HG02840 (cell line): ENCODE measurements at regions not wholly inside any gene's neighbourhood (a gene's known extent, or its start where the extent isn't known, plus 50 kb on each side); places are given as distances from the start of the nearest gene placed in this dataset.
"Not testable (repeated sequence)": the region's sequence is repeated elsewhere in the genome, so short reads cannot be mapped to it uniquely, and the experiment has no call there.

Experiments used
- ATAC-seq: cut with Tn5 transposase; IDR thresholded peaks from one replicate; pipeline ENCODE4 v1.9.1; 2021; ENCODE audit warnings: mild to moderate bottlenecking, moderate library complexity, moderate number of reproducible peaks; ENCODE audit not compliant: unreplicated experiment, low FRiP score

GRCh38 chr5:126236994-126237393 lies 186.2 kb upstream of the GRAMD2B start:
- ATAC-seq: no peak

- no peak for ATAC-seq
Observed at GRCh38 chr5:126248611-126249010, 174.6 kb upstream of the GRAMD2B start.

- ATAC-seq: no peak
Observed at GRCh38 chr5:126251024-126251423, 172.2 kb upstream of the GRAMD2B start.

GRCh38 chr5:126253406-126253805 lies 169.8 kb upstream of the GRAMD2B start:
- ATAC-seq: no peak

- no peak for ATAC-seq
Observed at GRCh38 chr5:126263591-126264184, 159.5 kb upstream of the GRAMD2B start.

GRCh38 chr5:126265917-126266316 lies 157.3 kb upstream of the GRAMD2B start:
- ATAC-seq: no peak

- ATAC-seq: no peak
Observed at GRCh38 chr5:126267438-126267837, 155.8 kb upstream of the GRAMD2B start.

- ATAC-seq: no peak
Observed at GRCh38 chr5:126268697-126269315, 154.4 kb upstream of the GRAMD2B start.

- no peak for ATAC-seq
Observed at GRCh38 chr5:126269511-126269910, 153.7 kb upstream of the GRAMD2B start.

- no peak for ATAC-seq
Observed at GRCh38 chr5:126271141-126271540, 152.1 kb upstream of the GRAMD2B start.

GRCh38 chr5:126274076-126274762 lies 149.0 kb upstream of the GRAMD2B start:
- no peak for ATAC-seq

- no peak for ATAC-seq
Observed at GRCh38 chr5:126274763-126275125, 148.5 kb upstream of the GRAMD2B start.

- ATAC-seq: no peak
Observed at GRCh38 chr5:126277762-126278161, 145.4 kb upstream of the GRAMD2B start.

GRCh38 chr5:126280343-126280742 lies 142.9 kb upstream of the GRAMD2B start:
- ATAC-seq: no peak

GRCh38 chr5:126280846-126281245 lies 142.4 kb upstream of the GRAMD2B start:
- no peak for ATAC-seq

GRCh38 chr5:126284977-126285696 lies 138.1 kb upstream of the GRAMD2B start:
- ATAC-seq: no peak

GRCh38 chr5:126296121-126296520 lies 127.1 kb upstream of the GRAMD2B start:
- not testable (repeated sequence) for ATAC-seq

GRCh38 chr5:126300293-126300692 lies 122.9 kb upstream of the GRAMD2B start:
- ATAC-seq: no peak

GRCh38 chr5:126301056-126301455 lies 122.2 kb upstream of the GRAMD2B start:
- no peak for ATAC-seq

GRCh38 chr5:126309860-126310259 lies 113.3 kb upstream of the GRAMD2B start:
- no peak for ATAC-seq

GRCh38 chr5:126311766-126312165 lies 111.4 kb upstream of the GRAMD2B start:
- no peak for ATAC-seq
